DND-41 (cell line): ENCODE measurements at regions not wholly inside any gene's neighbourhood (a gene's known extent, or its start where the extent isn't known, plus 50 kb on each side); places are given as distances from the start of the nearest gene placed in this dataset.
A peak's percentile ranks its signal among the peaks of the same experiment; 100 is the strongest.

ENCODE experiments used
- ATAC-seq: fragments of 200-7000 bp; cut with Tn5 transposase; 3 replicates; pipeline ENCODE4 v1.9.1; 2021; ENCODE audit warnings: low read depth; ENCODE audit not compliant: insufficient read depth
- DNase-seq: peaks from one replicate; pipeline ENCODE4 v3.0.0-alpha.2; 2020
- H2AFZ ChIP-seq: 2 replicates; pipeline ENCODE4 v1.6.0; 2012; ENCODE audit warnings: low read depth, low read length
- H3K27ac ChIP-seq: 2 replicates; pipeline ENCODE4 v1.5.1; 2012; ENCODE audit warnings: low read length, inconsistent platforms
- H3K27me3 ChIP-seq: fragments of 200-600 bp; sonication (generic); 2 replicates; pipeline ENCODE4 v1.6.0; 2012; ENCODE audit warnings: low read length, mild to moderate bottlenecking, inconsistent platforms; ENCODE audit not compliant: insufficient read depth, poor library complexity
- H3K36me3 ChIP-seq: 2 replicates; pipeline ENCODE4 v1.5.1; 2012; ENCODE audit warnings: low read length, inconsistent platforms; ENCODE audit not compliant: insufficient read depth
- H3K4me1 ChIP-seq: 2 replicates; pipeline ENCODE4 v1.5.1; 2012; ENCODE audit warnings: mild to moderate bottlenecking, low read length; ENCODE audit not compliant: insufficient read depth
- H3K4me2 ChIP-seq: 2 replicates; pipeline ENCODE4 v1.6.0; 2012; ENCODE audit warnings: mild to moderate bottlenecking, moderate library complexity, low read length, inconsistent platforms; ENCODE audit not compliant: insufficient read depth
- H3K4me3 ChIP-seq, 2 experiments: fragments of 200-600 bp in 1 of 2; shearing (Covaris generic) in 1 of 2; 2 replicates each; pipeline ENCODE4 v1.5.1; 2012 to 2016; ENCODE audit warnings: inconsistent platforms in 2 of 2, low read length in 2 of 2, mild to moderate bottlenecking in 2 of 2, low read depth in 1 of 2, moderate library complexity in 1 of 2
- H3K79me2 ChIP-seq: 2 replicates; pipeline ENCODE4 v1.6.0; 2012; ENCODE audit warnings: low read length, inconsistent platforms; ENCODE audit not compliant: insufficient read depth
- H3K9ac ChIP-seq: 2 replicates; pipeline ENCODE4 v1.6.0; 2012; ENCODE audit warnings: low read depth, mild to moderate bottlenecking, inconsistent platforms, low read length, moderate library complexity
- H3K9me3 ChIP-seq: 2 replicates; pipeline ENCODE4 v1.5.1; 2012; ENCODE audit warnings: low read length, moderate library complexity, mild to moderate bottlenecking, inconsistent platforms; ENCODE audit not compliant: insufficient read depth, severe bottlenecking
- H4K20me1 ChIP-seq: 2 replicates; pipeline ENCODE4 v1.6.0; 2012; ENCODE audit warnings: low read length; ENCODE audit not compliant: insufficient read depth
- EZH2 ChIP-seq: IDR thresholded peaks from 3 replicates; pipeline ENCODE4 v1.6.1; 2012; ENCODE audit warnings: borderline replicate concordance, low read depth, mild to moderate bottlenecking, moderate library complexity, low read length, inconsistent platforms; ENCODE audit not compliant: severe bottlenecking
- TF ChIP-seq, protein P1 (sequence below): IDR thresholded peaks from 2 replicates; pipeline ENCODE4 v1.5.1; 2012; ENCODE audit warnings: borderline replicate concordance, low read length, moderate library complexity, mild to moderate bottlenecking; ENCODE audit not compliant: poor library complexity, severe bottlenecking; ENCODE audit errors: extremely low read depth

GRCh38 chrX:5307416-5307815 lies 921.3 kb downstream of the NLGN4X start:
- no peak for ATAC-seq
- DNase-seq, result no peak
- Histone ChIP-seq H3K36me3 (no peaks in the 10 kb centered on the region), H3K4me3 (no peak overlapping the region), H3K4me1 (no peaks in the 10 kb centered on the region), H3K9ac (no peak overlapping the region), H3K4me2 (no peak overlapping the region), H3K27me3 (no peaks in the 10 kb centered on the region), H3K9me3 (no peaks in the 10 kb centered on the region), H2AFZ (no peak overlapping the region), H3K27ac (no peak overlapping the region), H3K79me2 (no peaks in the 10 kb centered on the region), H4K20me1 (no peaks in the 10 kb centered on the region)
- no peak for TF ChIP-seq EZH2
- TF ChIP-seq, protein P1, sequence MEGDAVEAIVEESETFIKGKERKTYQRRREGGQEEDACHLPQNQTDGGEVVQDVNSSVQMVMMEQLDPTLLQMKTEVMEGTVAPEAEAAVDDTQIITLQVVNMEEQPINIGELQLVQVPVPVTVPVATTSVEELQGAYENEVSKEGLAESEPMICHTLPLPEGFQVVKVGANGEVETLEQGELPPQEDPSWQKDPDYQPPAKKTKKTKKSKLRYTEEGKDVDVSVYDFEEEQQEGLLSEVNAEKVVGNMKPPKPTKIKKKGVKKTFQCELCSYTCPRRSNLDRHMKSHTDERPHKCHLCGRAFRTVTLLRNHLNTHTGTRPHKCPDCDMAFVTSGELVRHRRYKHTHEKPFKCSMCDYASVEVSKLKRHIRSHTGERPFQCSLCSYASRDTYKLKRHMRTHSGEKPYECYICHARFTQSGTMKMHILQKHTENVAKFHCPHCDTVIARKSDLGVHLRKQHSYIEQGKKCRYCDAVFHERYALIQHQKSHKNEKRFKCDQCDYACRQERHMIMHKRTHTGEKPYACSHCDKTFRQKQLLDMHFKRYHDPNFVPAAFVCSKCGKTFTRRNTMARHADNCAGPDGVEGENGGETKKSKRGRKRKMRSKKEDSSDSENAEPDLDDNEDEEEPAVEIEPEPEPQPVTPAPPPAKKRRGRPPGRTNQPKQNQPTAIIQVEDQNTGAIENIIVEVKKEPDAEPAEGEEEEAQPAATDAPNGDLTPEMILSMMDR, result no peak

DNA sequence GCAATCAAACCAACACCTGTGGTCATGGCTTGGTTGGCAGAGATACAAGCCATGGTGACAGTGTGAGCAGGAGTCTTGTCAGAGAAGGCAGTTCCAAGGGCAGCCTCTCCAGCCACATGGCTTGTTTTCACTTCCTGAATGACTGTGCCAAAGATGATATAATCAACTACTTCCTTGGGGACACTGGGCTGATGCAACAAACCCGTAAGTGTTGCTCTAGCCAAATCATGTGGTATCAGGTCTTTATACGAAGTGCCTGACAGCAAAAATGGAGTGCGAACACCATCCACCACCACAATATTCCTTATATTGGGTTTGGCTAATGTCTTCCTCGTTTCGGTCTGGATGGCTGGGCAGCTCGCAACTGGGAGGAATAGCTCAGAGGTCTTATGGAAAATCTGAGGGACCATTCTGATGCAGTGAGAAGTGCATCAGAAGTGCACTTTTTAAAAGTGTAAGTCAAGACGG lies 922.0 kb downstream of the NLGN4X start:
- no peak overlapping the region for H3K9ac ChIP-seq
- no peaks in the 10 kb centered on the region for H4K20me1 ChIP-seq
- ATAC-seq, result no peak; the same call in 2 of the 3 replicates
- H3K4me3 ChIP-seq, result no peak overlapping the region
- H3K4me2 ChIP-seq, result no peak overlapping the region
- no peaks in the 10 kb centered on the region for H3K36me3 ChIP-seq
- no peak overlapping the region; the same call in 1 of the 2 replicates for H2AFZ ChIP-seq
- TF ChIP-seq, protein P1, result no peak
- TF ChIP-seq EZH2, result no peak
- no peaks in the 10 kb centered on the region for H3K4me1 ChIP-seq
- H3K27ac ChIP-seq, result no peak overlapping the region
- H3K9me3 ChIP-seq, result no peaks in the 10 kb centered on the region
- DNase-seq, result peak; percentile 4
- H3K27me3 ChIP-seq, result no peaks in the 10 kb centered on the region
- H3K79me2 ChIP-seq, result no peaks in the 10 kb centered on the region

- Histone ChIP-seq H2AFZ (no peak overlapping the region), H4K20me1 (no peaks in the 10 kb centered on the region), H3K4me2 (no peak overlapping the region), H3K36me3 (no peaks in the 10 kb centered on the region), H3K4me3 (no peak overlapping the region), H3K27me3 (no peaks in the 10 kb centered on the region), H3K4me1 (no peaks in the 10 kb centered on the region), H3K9me3 (no peaks in the 10 kb centered on the region), H3K9ac (no peak overlapping the region), H3K27ac (no peak overlapping the region), H3K79me2 (no peaks in the 10 kb centered on the region)
- no peak for ATAC-seq
- no peak for DNase-seq
- TF ChIP-seq, protein P1, result no peak
- no peak for TF ChIP-seq EZH2
Measured at GRCh38 chrX:5305452-5305851, 923.2 kb downstream of the NLGN4X start.

- no peak for ATAC-seq
- Histone ChIP-seq H3K4me2 (no peak overlapping the region), H3K4me3 (no peak overlapping the region), H2AFZ (no peak overlapping the region), H3K27me3 (no peaks in the 10 kb centered on the region), H3K4me1 (no peaks in the 10 kb centered on the region), H3K36me3 (no peaks in the 10 kb centered on the region), H4K20me1 (no peaks in the 10 kb centered on the region), H3K9me3 (no peaks in the 10 kb centered on the region), H3K27ac (no peak overlapping the region), H3K9ac (no peak overlapping the region), H3K79me2 (no peaks in the 10 kb centered on the region)
- no peak for TF ChIP-seq EZH2
- TF ChIP-seq, protein P1, result no peak
- no peak for DNase-seq
Measured at GRCh38 chrX:5295004-5295403, 933.7 kb downstream of the NLGN4X start.
